HEK293T (cell line): ENCODE measurements at regions not wholly inside any gene's neighbourhood (a gene's known extent, or its start where the extent isn't known, plus 50 kb on each side); places are given as distances from the start of the nearest gene placed in this dataset.
"Not testable (repeated sequence)": the region's sequence is repeated elsewhere in the genome, so short reads cannot be mapped to it uniquely, and the experiment has no call there.

Experiments
- FOXA1 ChIP-seq: fragments of 450-650 bp; IDR thresholded peaks from 2 replicates; pipeline ENCODE4 v1.6.1; 2016; ENCODE audit warnings: mild to moderate bottlenecking
- FOXK2 ChIP-seq: fragments of 450-650 bp; IDR thresholded peaks from 2 replicates; pipeline ENCODE4 v1.6.1; 2016; ENCODE audit warnings: mild to moderate bottlenecking
- FOXM1 ChIP-seq: fragments of 450-650 bp; IDR thresholded peaks from 2 replicates; pipeline ENCODE4 v1.6.1; 2017; ENCODE audit warnings: mild to moderate bottlenecking, borderline replicate concordance
- HDGF ChIP-seq: fragments of 450-650 bp; IDR thresholded peaks from 2 replicates; pipeline ENCODE4 v1.6.1; 2017; ENCODE audit warnings: antibody characterized with exemption, borderline replicate concordance
- L3MBTL2 ChIP-seq: fragments of 450-650 bp; conservative IDR thresholded peaks from 2 replicates; pipeline ENCODE4 v1.6.1; 2016; ENCODE audit warnings: mild to moderate bottlenecking
- NFRKB ChIP-seq: fragments of 450-650 bp; IDR thresholded peaks from 2 replicates; pipeline ENCODE4 v1.6.1; 2016; ENCODE audit warnings: mild to moderate bottlenecking, moderate library complexity
- SP1 ChIP-seq: fragments of 450-650 bp; IDR thresholded peaks from 2 replicates; pipeline ENCODE4 v1.6.1; 2017
- SUZ12 ChIP-seq: fragments of 450-650 bp; IDR thresholded peaks from 2 replicates; pipeline ENCODE4 v1.6.1; 2016; ENCODE audit warnings: mild to moderate bottlenecking
- ZNF384 ChIP-seq: fragments of 450-650 bp; IDR thresholded peaks from 2 replicates; pipeline ENCODE4 v1.6.1; 2016

DNA sequence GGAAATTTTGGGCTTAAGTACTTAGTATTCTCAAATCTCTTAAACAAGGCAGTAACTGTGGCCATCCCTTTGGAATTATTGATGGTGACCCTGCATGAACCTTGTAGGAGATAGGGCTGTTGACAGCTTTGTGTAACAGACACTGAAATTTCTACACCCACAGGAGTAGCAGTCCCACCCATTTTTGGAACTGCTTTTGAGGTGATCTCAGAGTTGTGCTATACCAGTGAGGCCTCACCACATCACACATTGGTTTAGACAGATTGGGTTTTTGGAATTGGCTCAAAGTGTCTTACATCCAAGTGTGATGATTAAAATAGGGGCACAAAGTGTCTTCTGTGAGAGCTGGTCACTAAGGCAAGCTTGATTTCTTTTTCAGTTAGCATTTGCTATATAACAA is 105.6 kb upstream of the CRYM start:
- not testable (repeated sequence) for TF ChIP-seq SUZ12, HDGF, FOXA1, SP1, FOXM1, ZNF384, NFRKB, FOXK2, L3MBTL2
